HG03460 (cell line): ENCODE measurements at regions not wholly inside any gene's neighbourhood (a gene's known extent, or its start where the extent isn't known, plus 50 kb on each side); places are given as distances from the start of the nearest gene placed in this dataset.

ENCODE experiments used
- ATAC-seq: cut with Tn5 transposase; IDR thresholded peaks from one replicate; pipeline ENCODE4 v1.9.1; 2021; ENCODE audit not compliant: unreplicated experiment

DNA sequence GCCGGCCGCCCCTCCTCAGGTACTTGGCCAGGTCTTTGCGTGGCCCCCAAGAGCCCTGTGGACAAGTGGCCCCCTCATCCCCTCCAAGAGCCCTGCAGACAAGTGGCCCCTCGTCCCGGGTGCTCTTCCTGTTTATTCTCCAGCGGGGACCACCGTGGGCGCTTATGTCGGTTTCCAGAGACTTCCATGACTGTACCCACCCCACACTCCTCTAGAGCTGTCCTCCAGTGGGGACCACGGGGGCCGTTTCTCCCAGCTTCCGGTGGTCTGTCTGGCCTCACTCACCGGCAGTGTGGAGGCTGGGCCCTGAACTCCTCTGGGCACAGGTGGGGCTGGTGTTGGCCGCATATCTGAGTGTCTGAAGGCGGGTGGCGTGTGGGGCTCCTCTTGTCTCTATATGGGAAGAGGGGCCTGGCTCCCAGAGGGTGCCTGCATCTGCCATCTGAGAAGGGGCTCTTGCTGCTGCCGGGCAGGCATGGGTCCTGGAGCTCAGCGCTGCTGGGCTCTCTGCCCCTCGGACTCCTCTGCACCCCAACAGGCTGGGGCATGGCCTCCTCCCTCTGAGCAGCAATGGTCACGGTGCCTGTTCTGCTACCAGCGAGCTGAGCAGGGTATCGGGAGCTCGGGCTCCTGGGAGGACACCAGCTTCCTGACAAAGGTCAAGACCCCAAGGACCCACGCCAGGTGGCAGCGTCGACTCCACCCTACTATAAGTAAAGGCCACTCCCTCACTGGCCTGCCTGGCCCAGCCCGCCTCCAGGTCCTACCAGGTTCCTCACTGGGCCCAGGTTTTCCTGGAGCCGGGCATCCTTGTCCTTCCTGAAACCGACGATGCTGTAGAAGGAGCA, 1264.3 kb downstream of the BRD1 start:
- ATAC-seq = no peak

DNA sequence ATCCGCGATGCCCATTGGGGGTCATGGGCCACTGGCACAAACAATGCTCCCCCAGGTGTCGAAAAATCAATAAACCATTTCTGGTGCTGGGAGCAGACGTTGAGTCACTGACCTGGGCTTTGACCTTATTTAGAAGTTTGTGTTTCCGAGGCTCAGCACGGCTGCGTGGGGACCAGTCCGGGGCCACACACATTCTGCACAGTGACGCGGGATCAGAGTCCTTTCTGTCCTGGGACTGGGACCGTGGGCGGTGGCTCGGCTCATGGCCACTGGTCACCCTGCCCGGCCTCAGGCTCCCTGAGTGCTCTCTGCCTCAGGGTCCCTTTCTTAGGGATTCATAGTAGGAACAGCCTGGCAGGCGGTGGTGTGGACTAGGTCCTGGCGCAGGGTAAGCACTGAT, 1266.0 kb downstream of the BRD1 start:
- ATAC-seq = no peak

DNA sequence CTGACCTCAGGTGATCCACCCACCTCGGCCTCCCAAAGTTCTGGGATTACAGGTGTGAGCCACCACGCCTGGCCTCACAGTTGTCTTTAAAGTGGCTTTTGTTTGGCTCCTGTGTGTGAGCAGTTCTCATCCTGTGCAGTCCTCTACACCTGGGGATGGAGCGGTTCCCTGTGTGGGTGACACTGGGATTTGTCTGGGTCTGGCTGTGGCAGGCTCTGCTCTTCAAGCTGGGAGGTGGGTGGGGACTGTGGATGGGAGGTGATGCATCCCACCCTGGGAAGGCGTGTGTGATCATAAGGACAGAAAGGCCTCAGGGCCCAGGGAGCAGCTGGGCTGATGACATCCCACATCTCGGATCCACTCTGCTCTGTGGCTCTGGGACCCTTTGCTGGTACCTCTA, 1266.8 kb downstream of the BRD1 start:
- no peak for ATAC-seq

DNA sequence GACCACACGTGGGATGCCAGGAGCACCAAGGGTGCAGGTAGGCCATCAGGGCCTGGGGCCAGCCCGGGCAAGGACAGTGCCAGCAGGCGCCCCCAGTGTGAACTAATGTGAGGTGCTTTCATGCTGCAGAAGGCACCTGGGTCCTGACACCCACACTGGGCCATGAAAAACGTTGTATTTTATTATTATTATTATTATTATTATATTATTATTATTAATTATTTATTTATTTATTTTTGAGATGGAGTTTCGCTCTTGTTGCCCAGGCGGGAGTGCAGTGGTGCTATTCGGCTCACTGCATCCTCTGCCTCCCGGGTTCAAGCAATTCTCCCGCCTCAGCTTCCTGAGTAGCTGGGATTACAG, 1267.3 kb downstream of the BRD1 start:
- no peak for ATAC-seq

DNA sequence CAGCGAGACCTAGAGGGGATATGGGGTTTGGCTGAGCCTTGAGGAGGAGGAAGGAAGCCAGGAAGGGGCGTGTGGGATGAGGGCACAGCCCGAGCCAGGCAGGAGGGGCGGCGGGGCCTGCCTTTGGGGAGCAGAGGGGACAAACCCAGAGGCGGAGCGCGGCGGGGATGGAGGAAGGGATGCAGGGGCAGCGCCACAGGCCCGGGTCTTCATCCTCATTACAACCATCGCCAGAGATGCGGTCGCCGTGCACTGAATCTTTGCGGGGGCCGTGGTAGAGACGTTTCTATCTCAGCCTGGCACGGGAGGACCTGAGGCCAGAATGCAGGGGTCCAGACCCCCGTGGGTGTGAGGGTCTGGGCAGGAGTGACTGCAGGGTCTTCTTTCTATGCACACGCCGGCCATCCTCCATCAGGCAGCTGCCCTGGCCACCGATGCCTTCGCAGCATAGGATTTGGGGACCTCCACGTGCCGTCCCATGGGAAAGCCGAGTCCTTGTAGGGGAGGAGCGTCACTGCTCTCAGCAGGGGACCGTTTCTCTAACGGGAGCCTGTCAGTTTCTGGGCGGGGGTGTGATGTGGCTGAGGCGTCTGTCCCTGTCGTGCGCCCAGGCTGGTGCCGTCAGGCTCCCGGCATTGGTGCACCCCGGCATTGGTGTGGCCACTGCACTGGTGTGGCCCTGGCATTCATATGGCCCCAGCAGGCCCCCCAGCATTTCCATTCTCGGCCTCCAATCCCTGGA, 1267.9 kb downstream of the BRD1 start:
- ATAC-seq = no peak

DNA sequence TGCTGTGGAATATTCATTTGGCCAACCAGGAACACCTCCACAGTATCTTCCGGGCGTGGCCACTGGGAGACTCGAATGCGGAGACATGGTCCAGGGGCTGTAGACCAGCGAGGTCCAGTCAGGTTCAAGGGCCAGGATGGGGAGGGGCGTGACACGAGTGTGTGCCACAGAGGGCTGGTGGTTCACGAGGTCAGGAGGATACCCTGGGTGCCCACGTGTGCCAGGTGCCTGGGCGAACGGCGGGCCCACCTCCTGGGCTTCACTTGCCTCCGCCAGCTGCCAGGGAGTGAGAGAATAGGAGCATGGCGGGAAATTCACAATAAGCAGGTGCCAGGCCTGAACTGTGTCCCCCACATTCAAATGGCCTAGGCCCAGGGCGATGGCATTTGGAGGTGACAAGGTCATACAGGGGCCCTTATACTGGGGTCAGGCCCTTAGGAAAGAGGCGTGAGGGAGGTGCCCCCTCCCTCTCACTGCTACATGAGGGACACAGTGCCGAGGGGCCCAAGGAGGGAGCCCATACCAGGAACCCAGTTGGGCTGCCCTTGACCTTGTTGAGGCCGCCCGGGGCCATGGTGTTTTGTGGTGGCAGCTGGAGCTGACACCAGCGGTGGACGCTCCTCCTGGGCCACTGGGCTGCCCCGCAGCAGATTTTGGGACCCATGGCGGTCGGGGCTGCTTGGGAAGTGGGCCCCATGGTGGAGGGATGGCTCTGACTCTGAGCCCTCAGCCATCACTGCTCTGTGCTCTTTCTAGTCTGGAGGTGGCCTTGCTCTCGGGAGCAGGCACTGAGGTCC, 1268.9 kb downstream of the BRD1 start:
- ATAC-seq = no peak

DNA sequence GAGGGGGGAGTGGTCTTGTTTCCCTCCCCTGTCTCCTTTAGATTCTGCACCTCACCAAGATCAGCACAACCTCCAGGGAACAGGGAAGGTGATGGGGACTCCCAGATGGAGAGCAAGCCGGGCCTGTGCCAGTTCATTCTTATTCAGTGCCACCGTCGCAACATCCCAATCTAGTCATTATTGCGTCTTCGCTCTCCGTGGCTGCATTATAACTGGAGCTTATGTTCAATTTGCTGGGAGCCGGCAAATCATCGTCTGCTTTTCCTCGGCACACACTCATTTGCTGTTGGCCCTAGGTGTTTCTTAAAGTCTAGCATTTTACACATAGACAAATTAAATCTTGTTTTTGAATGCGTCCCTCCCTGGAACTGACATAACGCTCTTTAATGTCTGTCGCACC, 1269.7 kb downstream of the BRD1 start:
- no peak for ATAC-seq

DNA sequence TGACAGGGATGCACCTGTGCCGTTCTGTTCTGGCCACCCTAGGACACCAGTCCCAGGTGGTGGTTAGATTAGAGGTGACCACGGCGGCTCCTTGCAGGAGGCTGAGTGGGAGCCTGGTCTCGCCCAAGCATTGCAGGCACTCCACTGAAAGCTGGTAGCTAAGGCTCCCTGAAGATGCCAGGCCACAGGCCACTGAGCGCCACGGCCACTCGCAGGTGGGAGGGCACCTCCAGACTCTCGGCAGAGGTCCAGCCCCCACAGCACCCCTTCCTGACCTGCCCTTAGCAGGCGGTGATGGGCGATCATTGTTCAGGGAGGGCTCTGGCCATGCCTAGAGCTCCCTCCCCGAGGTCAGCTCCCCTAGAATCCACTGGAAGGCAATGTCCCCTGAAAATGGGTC, 1270.2 kb downstream of the BRD1 start:
- no peak for ATAC-seq

DNA sequence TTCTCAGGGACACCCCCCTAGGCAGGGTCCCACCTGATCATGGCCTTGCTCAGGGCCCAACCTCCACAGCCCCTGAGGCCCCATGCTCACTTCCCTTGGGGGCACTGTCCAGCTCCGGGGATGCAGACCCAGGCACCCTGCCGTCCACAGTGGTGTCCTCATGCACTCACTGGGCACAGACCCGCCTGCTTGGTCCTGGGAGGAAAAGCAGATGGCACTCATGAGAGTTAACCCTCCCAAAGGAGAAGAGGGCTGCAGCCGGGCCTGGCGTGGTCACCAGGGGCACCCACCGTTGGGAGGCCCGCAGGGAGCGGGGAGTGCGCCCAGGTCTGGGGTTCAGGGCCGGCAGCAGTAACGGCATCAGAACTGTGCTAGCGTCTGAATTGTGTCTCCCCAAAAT, 1270.9 kb downstream of the BRD1 start:
- ATAC-seq = no peak

DNA sequence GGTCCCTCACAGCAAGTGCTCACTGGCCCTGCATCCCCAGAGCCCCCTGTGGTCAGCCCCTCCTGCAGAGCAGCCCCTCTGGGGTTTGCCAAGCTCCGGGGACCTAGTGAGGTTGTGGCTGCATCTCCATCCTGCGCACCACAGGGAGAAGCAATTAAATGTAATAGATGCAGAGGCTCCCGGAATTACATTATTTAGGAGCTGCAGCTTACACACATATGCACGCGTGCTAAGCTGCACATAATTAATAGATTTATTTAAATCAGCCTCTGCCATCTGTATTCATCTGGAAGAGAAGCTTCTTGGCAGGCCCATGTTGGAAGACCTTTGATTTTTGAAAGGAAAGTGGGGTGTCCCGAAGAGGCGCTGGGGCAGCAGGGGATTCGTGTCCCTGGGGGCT, 1271.5 kb downstream of the BRD1 start:
- ATAC-seq = no peak

DNA sequence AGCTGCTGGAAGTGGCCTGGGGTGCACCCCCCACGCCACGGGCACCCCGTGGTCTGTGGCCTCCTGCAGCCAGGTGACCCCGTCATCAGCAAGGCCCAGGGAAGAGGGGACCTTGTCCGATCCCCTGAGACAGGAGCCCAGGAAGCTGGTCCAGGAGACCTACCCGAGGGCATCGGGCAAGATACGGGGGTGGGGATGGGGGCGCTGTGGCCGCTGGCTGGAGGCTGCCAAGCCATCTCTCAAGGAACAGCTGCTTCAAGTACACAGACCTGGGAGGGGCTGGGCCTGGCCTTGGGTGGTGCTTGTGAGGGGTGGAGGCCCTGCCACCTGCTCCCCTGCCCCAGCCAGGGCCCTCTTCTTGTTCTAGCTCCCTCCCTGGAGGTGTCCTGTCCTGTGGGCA, 1272.1 kb downstream of the BRD1 start:
- ATAC-seq = no peak

DNA sequence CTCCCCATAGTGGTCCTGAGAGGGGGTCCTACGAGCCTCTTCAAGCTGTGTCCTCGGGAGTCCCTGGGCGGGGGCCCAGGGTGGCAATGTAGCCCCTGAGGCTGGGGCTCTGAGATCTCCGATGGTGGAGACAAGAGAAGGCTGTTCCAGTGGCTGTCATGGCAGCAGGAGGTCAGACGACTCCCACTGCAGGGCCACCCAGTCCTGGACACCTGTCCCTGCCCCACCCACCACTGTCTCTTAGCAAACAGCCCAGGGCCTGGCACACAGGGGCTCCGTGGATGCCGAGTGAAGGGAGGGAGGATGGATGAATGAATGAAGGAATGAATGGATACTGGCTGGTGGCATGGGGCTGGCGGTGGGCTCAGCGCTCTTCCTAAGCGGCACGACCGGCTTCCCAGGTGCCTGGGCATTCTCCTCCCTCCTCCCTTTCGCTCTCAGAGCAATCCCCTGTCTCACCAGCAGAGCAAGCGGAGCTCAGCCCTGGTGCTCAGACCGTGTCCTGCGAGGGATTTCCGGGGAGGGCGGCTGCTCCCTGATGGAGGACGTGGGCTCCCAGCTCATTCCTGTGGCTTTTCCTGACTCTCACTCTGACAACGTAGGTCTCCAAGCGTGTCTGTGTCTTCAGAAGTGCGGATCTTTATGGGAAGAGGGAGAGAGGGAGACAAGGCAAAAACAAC, 1272.6 kb downstream of the BRD1 start:
- ATAC-seq = no peak

DNA sequence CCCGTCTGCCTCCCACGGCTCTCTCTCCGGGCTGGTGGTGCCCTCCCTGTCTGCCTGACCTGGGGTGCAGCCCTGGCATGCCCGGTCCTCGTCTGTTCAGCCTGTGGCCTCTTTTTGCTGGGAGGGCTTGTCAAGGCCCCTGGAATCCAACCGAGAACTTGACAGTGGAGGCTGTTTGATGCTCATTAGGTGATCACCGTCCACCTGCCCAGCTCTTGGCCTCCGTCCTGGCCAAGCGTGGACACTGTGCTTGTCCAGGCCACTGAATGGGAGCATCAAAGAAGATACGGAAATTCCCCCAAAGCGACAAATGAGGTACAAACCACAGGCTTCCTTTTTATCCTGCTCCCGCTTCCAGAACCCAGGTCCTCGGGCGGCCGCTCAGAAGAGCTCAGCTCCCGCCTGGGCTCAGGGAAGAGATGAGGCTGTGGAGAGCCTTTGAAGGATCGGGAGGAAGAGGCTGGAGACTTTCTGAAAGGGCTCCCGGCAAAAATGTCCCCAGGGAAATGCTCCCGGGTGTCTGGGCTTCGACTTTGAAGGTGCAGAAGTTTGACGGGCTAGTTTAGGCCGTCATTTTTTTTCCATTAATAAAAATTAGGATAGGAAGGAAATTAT, 1273.9 kb downstream of the BRD1 start:
- no peak for ATAC-seq

DNA sequence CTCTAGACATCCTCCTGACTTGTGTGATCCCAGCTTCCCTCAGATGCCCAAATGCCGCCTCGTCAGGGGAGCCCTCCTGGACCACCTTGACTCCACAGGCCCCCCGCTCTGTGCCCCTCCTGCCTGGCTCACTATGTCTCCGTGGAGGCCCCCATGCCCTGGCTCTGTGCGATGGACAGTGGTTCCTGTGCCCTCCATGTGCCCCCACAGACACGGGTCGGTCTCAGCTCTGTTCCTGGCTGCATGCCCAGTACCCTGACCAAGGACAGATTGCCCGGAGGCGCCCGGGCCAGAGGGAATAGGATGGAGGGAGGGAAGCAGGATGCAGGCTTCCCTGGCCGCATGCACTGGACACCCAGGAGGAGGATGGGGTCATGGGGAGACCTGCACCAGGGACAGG, 1274.6 kb downstream of the BRD1 start:
- ATAC-seq = no peak

DNA sequence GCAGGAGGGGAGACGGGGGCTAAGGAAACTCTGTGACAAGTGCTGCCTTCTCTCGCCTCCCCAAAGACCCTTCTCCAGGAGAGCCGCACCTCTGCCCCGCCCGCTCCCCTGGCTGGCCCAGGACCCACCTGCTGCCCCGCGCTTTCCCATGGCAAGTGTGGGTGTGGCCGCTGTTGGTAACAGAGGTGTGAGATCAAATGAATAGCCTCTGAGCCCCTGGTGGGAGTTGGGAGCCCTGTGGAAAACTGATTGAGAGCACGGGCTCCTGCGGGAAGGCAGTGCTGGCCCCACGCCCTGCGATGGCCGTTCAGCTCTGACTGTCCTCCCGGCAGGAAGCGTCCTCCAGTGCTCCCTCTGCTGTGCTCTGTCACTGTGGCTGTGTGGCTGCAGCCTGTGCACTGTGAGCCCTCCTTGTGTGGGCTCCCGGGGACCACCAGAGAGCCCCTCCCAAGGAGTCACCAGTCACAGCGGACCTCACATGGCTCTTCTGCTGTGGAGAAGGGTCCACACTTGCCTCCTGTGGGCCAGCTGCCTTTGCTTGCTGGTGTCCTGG, 1275.9 kb downstream of the BRD1 start:
- no peak for ATAC-seq

DNA sequence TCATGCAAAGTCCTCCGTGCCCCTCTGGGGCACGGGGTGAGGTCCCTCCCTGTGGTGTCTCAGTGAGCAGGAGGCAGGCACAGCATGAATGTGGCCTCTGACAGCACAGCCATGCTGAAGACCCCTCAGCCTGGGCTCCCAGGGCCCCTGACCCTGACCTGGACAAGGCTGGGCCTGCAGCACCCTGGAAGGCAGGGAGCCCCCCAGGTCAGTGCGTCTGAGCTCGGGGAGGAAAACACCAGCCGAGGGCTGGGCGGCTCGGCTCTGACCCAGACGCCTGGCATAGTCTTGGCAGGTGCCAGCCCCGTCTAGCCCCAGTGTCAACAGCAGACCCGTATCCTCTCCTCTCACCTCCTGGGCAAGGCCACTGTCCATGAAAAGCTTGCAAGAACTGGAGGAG, 1276.6 kb downstream of the BRD1 start:
- no peak for ATAC-seq

DNA sequence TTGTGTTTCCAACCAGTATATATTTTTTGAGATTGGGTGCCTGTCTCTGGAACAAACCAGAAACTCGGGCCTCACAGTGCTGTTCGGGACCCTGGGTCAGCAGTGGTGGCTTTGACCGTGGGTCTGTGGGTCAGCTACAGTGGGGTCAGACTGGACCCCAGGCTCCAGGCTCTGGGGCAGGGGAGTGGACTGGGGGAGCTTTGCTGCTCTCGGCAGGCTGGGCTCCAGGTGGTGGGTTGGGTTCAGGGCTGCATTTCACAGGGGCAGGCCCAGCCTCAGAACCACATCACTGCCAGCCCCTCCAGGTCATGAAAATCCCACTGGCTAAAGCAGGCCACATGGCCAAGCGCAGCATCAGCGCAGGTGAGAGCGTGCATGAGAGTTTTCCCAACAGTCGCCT, 1279.3 kb downstream of the BRD1 start:
- no peak for ATAC-seq

DNA sequence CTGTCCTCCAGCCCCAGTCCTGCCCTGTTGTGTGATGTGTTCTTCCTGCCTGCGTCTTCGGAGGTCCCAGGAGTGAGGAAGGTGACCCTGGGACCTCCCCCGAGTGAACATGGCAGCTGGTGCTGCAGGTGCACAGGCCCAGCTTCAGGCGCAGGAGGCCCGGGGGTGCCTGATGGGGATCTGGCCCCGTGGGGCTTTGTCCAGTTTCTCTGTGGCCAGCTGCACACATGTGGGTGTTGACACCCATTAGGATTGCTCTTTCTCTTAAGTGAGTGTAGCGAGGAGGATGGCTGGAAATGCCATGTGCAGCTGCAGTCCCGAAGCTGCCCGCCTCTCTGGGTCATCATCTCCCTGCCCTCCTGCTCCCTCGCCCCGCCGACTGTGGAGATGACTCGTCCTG, 1279.7 kb downstream of the BRD1 start:
- no peak for ATAC-seq

DNA sequence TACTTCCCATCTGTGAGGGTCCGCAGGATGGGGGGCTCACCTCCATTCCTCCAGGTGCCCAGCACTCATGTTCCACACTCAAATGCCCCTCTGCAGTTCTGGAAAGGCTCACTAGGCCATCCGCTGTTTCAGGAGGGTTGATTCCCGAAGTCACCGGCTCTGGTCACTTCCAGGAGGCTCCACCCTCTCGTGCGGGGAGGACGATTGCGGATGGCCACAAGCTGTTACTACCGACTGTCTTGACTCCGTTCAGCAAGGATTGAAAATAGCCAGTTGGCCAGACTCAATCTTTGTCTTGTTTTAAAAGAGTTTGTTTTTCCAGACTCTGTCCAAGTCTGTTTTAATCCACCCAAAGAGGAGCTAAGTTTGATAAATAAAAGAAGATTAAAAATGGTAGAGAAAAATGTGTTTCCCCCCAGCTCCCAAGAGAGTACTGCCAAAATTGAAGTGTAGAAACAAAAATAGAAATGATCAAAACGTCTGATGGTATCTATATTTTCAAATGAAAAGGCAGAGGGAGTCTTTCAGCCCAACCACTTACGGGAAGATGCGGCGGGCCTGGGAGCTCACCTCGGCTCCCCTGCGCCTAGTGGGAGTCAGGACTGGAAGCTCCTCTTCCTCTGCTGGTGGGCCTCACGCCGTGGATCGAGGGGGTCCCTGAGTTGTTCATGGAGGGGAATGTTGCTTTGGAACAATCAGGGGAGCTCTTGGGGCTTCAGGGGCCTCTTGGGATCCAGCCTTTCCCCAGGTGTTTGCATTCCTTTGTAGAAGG, 1280.8 kb downstream of the BRD1 start:
- no peak for ATAC-seq

DNA sequence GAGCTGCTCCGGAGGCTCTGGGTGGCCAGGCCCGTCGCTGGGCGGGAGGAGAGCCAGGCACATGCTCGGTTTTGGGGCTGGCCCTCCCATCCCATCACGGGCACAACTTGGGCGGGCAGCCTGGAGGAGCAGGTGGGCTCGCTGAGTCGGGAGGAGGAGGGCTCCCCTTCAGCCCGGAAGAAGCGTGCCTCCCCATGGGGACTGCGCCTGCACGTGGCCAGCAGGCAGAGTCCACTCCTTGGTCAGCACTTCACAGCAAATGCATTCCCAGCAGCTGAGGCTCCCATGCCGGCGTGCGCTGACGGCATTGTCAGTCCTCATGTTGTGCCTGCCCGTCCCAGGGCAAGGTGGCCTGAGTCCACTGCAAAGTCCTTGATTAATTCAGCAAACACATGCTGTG, 1281.7 kb downstream of the BRD1 start:
- ATAC-seq = no peak
